ENCODE measurements at regions not wholly inside any gene's neighbourhood (a gene's known extent, or its start where the extent isn't known, plus 50 kb on each side); places are given as distances from the start of the nearest gene placed in this dataset.
"Not testable (repeated sequence)": the region's sequence is repeated elsewhere in the genome, so short reads cannot be mapped to it uniquely, and the experiment has no call there.

DNA sequence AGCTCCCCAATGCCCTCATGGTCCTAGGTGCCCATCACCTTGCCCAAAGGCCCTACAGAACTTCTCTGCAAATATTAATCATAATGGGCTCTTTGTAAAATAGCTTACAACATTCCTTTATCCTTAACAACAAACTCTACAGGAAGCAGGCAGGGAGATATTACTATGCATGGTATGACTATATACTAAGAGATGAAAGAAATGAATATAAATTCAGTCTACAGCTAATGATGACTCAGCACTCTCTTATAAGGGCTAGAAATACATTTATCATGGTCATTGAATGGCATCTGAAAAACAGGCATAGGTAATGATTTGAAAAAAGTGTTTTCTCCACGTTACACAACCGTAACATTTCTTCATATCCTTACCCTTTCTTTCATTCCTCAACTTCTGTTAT lies 254.8 kb upstream of the DSEL start:
- DNase-seq (ENCODE audit: low read depth, low spot score) = no peak

- DNase-seq (ENCODE audit: low read depth, low spot score) = no peak
Measured at GRCh38 chr18:67770520-67770919, 254.0 kb upstream of the DSEL start.

DNA sequence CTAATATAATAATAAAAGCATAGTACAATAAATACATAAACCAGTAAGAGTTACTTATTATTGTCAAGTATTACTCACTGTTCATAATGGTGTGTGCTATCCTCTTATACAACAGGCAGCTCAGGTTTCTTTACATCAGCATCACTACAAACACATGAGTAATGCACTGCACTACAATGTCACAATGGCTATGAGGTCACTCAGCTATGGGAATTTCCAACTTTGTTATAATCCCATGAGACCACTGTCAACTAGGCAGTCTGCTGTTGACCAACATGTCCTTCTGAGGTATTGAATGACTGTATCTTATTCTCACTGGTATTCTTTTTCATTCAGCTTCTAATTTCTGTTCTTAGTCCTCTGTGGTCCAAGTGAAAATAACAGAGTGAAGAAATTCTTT lies 250.4 kb upstream of the DSEL start:
- no peak for DNase-seq (ENCODE audit: low read depth, low spot score)

DNA sequence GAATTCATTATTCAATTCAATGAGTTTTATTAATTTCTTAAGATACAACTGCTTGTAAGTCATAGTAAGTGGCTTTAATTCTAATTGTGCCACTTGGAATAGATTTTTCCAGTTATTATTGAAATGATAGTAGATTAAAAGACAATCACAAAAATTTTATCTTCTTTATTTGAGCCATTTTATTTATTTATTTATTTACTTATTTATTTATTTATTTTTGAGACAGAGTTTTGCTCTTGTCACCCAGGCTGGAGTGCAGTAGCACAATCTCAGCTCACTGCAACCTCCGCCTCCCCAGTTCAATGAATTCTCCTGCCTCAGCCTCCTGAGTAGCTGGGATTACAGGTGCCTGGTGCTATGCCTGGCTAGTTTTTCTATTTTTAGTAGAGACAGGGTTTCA lies 235.7 kb upstream of the DSEL start:
- DNase-seq (ENCODE audit: low read depth, low spot score) = not testable (repeated sequence)

DNA sequence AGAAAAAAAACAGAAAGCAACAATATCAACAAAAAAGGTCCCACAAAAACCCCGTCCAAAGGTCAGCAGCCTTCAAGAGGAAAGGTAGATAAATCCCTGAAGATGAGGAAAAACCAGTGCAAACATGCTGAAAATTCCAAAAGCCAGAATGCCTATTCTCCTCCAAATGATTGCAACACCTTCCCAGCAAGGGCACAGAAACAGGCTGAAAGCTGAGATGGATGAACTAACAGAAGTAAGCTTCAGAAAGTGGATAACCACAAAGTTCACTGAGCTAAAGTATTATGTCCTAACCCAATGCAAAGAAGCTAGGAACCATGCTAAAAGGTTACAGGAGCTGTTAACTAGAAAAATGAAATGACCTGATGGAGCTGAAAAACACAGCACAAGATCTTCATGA lies 226.4 kb upstream of the DSEL start:
- DNase-seq (ENCODE audit: low read depth, low spot score) = no peak

GRCh38 chr18:67742525-67742924 lies 226.0 kb upstream of the DSEL start:
- no peak for DNase-seq (ENCODE audit: low read depth, low spot score)

- no peak for DNase-seq (ENCODE audit: low read depth, low spot score)
Measured at GRCh38 chr18:67735506-67735905, 219.0 kb upstream of the DSEL start.

GRCh38 chr18:67733088-67733487 lies 216.6 kb upstream of the DSEL start:
- peak; percentile 37 for DNase-seq (ENCODE audit: low read depth, low spot score)

- DNase-seq (ENCODE audit: low read depth, low spot score) = no peak
Measured at GRCh38 chr18:67731851-67732250, 215.3 kb upstream of the DSEL start.

DNA sequence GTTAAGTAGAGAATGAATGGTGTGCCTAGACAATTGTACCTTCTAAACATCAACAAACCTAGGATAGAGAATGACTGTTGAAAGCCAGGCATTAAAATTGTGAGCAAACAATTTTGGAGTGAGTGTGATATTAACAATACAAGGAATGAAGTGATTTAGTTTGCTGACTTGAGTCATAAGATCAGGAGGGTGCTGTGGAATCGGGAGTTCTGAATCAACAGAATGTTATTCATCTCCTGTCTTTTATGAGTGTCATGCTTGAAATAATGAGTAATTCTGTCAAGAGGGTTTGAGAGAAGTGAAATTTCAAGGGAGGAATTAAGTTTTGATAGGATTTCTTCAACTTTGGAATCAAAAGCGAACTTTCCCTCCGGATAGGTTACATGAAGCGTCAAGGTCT lies 214.4 kb upstream of the DSEL start:
- DNase-seq (ENCODE audit: low read depth, low spot score) = peak; percentile 6

DNA sequence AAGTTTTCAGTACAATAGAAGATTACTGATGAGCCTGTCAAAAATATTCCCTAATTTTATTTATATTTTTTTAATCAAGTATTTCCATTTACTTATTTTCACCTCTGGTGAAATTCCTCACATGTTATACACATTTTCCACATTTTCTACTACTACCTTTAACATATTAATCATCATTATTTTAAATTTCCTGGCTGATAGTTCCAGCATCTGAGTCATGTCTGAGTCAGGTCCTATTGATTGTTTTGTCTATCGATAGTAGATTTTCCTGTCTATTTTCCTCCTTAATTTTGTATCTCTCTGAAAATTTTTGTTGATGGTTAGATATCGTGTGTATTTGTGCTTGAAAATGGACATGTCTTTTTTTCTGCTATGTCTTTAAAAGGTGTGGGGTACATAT lies 211.8 kb upstream of the DSEL start:
- DNase-seq (ENCODE audit: low read depth, low spot score) = no peak

DNA sequence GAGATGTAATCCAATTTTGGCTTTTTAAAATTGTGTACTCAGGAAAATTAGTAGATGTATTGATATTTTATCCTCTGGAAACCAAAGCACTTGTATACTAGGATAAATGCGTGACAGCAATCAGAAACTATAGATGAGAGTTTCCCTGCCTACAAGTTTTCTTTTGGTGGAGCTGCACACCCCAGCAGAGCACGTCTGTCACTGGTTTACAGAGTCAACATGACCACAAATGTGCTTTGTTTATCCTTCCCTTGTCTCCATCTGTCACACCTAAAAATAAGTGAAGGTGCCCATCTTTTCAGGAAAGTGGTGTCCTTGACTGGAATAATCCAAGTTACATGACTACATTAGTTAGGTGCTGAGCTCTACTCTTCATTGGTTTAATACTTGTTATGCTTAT lies 210.4 kb upstream of the DSEL start:
- no peak for DNase-seq (ENCODE audit: low read depth, low spot score)

DNA sequence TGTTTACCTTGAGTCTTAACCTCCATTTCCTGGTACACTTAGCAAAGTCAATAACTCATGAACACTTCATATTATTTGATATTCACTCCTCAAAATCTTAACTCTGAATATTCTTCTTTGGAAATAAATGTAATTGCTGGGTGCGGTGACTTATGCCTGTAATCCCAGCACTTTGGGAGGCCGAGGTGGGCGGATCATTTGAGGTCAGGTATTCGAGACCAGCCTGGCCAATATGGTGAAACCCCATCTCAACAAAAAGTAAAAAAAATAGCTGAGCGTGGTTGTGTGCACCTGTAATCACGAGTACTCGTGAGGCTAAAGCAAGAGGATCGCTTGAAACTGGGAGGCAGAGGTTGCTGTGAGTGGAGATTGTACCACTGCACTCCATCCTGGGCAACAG lies 201.3 kb upstream of the DSEL start:
- no peak for DNase-seq (ENCODE audit: low read depth, low spot score)

- no peak for DNase-seq (ENCODE audit: low read depth, low spot score)
Measured at GRCh38 chr18:67715567-67715966, 199.0 kb upstream of the DSEL start.

GRCh38 chr18:67710639-67711038 lies 194.1 kb upstream of the DSEL start:
- DNase-seq (ENCODE audit: low read depth, low spot score) = no peak

DNA sequence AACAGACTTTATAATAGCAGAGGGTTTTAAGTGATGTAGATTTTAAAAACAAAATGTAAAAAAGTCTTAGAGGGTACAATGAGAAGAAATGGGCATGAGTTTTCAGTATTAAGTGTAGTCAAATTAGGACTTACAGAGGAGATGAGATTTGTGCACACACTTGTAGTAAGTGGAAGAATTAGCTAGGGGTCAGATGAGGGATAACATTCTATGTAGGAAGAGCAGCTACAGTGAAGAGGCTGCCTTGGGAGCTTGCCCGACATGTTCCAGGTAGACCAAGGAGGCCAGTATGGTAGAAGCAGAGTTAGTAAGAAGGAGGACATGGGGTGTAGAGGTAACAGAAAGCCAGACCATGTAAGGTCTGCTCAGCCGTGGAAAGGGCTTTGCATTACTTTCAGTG lies 189.2 kb upstream of the DSEL start:
- DNase-seq (ENCODE audit: low read depth, low spot score) = no peak

DNA sequence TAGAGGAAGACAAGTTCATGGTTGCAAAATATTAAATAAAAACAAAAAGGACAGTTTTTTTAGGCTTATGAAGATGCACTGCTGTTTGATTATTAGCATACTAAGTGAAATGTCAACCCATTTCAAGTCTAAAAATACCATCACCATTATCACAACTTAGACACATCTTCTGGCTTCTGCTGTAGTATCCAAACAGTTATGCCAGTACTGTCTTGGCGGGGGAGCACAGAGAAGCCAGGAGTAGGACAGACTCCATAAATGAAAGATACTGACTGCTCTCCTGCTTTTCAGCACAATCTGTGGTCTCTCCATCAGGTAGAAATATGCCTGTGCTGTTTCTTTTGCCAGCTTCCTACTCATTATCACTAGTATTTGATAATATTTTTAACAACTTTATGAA lies 179.2 kb upstream of the DSEL start:
- DNase-seq (ENCODE audit: low read depth, low spot score) = no peak

DNA sequence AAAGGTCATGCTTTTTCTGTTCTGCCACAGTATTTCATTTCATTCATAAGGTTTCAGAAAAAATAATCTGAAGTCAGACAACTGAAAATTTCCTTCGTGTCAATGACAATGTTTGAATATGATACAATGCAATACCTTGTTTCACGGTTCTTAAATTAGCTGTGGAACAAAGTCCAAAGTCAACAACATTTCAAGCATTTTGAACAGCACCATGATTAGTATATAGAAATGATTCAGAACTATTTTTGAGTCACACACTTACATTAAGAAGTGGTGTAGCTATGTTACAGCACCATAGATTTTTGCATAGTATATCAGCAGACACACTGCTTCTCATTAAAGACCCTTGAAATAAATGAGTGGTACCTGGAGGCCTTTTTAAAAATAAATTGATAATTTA lies 178.3 kb upstream of the DSEL start:
- DNase-seq (ENCODE audit: low read depth, low spot score) = no peak

- no peak for DNase-seq (ENCODE audit: low read depth, low spot score)
Measured at GRCh38 chr18:67692811-67693210, 176.3 kb upstream of the DSEL start.

DNA sequence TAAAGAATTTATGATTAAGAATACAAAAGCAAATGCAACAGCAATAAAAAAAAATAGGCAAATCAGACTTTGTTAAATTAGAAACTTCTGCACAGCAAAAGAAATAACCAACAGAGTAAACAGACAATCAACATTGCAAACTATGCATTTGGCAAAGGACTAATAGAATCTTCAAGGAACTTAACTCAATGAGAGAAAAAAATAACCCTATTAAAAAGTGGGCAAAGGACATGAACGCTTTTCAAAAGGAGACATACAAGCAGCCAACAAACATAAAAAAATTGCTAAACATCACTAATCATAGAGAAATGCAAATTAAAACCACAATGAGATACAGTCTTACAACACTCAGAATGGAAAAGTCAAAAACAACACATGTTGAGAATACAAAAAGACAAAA lies 166.0 kb upstream of the DSEL start:
- no peak for DNase-seq (ENCODE audit: low read depth, low spot score)

DNA sequence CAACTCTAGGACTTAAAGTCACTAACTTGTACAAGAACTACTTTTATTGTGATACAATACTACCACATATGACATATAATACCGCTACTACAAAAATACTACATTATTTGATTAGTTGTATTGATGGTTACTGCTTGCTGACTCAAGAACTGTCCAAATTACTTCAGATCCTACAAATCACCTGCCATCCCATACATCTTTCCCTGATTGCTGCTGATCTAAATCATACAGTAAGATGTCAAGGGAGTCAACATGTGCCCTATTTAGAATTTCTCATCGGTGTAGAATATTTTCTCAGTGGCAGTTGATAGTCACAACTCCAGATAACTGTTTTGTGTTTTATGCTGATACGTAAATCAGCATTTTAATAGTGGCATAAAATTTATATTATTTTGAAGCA lies 161.0 kb upstream of the DSEL start:
- DNase-seq (ENCODE audit: low read depth, low spot score) = no peak

GRCh38 chr18:67672716-67673115 lies 156.2 kb upstream of the DSEL start:
- no peak for DNase-seq (ENCODE audit: low read depth, low spot score)

DNA sequence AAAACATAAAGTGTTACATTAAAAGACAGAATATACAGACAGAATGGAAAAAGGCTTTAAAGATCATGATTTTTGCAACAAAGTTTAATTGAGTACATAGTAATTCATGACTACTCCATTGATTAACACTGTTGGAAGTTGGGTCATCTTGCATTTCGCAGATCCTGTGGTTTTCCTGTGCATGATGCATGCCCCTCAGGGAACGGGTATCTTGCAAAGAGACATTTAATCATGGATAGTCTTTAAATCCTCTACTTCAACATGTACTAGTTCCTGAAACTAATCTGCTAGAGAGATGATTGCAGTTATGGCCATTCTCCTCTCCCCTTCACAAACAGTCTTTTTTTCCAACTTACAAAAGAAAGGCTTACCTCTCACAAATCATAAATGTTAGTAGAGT lies 155.6 kb upstream of the DSEL start:
- no peak for DNase-seq (ENCODE audit: low read depth, low spot score)

GRCh38 chr18:67670024-67670543 lies 153.6 kb upstream of the DSEL start:
- DNase-seq (ENCODE audit: low read depth, low spot score) = peak; percentile 21

DNA sequence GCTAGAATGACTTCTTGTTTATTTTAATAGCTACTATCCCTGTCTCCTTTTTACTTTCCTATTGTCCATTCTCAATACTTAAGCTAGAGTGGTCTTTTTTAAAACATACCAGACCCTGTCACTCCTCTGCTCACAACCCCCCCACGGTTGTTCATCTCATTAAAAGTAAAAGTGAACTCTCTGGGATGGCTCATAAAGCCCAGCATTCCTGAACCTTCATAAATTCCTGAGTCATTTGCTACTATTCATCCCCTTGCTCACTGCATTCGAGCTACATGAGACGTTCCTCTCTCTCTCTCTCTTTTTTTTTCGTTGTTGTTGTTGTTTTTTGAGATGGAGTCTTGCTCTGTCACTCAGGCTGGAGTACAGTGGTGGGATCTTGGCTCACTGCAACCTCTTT lies 148.7 kb upstream of the DSEL start:
- DNase-seq (ENCODE audit: low read depth, low spot score) = no peak
